ENCODE measurements at regions not wholly inside any gene's neighbourhood (a gene's known extent, or its start where the extent isn't known, plus 50 kb on each side); places are given as distances from the start of the nearest gene placed in this dataset.

- no peak for TF ChIP-seq POLR2AphosphoS5 (IDR thresholded peaks at IDR 0.05; ENCODE audit: low read depth, low read length)
- TF ChIP-seq POLR2A (IDR thresholded peaks at IDR 0.05; ENCODE audit: low read depth, low read length): no peak
- TF ChIP-seq SPI1 (IDR thresholded peaks at IDR 0.05; ENCODE audit: low read depth, low read length): no peak
- no peak for TF ChIP-seq TAF1 (IDR thresholded peaks at IDR 0.05; ENCODE audit: low read depth, low read length)
- TF ChIP-seq PAX5 (IDR thresholded peaks at IDR 0.05; ENCODE audit: insufficient read depth, low read length, severe bottlenecking): no peak
Measured at GRCh38 chr12:77239617-77240016, 174.2 kb upstream of the E2F7 start.
